HG03575 (cell line): ENCODE measurements at regions not wholly inside any gene's neighbourhood (a gene's known extent, or its start where the extent isn't known, plus 50 kb on each side); places are given as distances from the start of the nearest gene placed in this dataset.

ENCODE experiments used
- ATAC-seq: cut with Tn5 transposase; IDR thresholded peaks from one replicate; pipeline ENCODE4 v1.9.1; 2021; ENCODE audit not compliant: unreplicated experiment, insufficient number of reproducible peaks, low FRiP score; ENCODE audit errors: extremely low read depth

GRCh38 chr4:175999944-176000343 is 65.7 kb upstream of the WDR17 start:
- no peak for ATAC-seq

- no peak for ATAC-seq
Observed at GRCh38 chr4:176001151-176002006, 64.3 kb upstream of the WDR17 start.

- ATAC-seq: no peak
Observed at GRCh38 chr4:176002007-176002613, 63.5 kb upstream of the WDR17 start.

- ATAC-seq: no peak
Observed at GRCh38 chr4:176005766-176006165, 59.9 kb upstream of the WDR17 start.

GRCh38 chr4:176009254-176009653 is 56.4 kb upstream of the WDR17 start:
- no peak for ATAC-seq

GRCh38 chr4:176011529-176011928 is 54.1 kb upstream of the WDR17 start:
- ATAC-seq: no peak

- peak; percentile 93 for ATAC-seq
Observed at GRCh38 chr4:176013476-176014247, 52.0 kb upstream of the WDR17 start.

- no peak for ATAC-seq
Observed at GRCh38 chr4:176014583-176015108, 51.0 kb upstream of the WDR17 start.
